ENCODE measurements at regions not wholly inside any gene's neighbourhood (a gene's known extent, or its start where the extent isn't known, plus 50 kb on each side); places are given as distances from the start of the nearest gene placed in this dataset.

- TF ChIP-seq POLR2A (IDR thresholded peaks at IDR 0.05; ENCODE audit: low read length) (no peak), GATA1 (IDR thresholded peaks at IDR 0.05; ENCODE audit: low read depth, low read length) (no peak)
Observed at GRCh38 chr11:80958361-80958760, 1517.5 kb upstream of the TENM4 start.
